Subcutaneous abdominal adipose tissue (tissue), 5 donors: ENCODE measurements at regions not wholly inside any gene's neighbourhood (a gene's known extent, or its start where the extent isn't known, plus 50 kb on each side); places are given as distances from the start of the nearest gene placed in this dataset.

ENCODE experiments used
- H3K27ac ChIP-seq: one replicate; pipeline ENCODE4 v1.7.0; 2013; ENCODE audit warnings: low read depth, mild to moderate bottlenecking, inconsistent platforms, low read length, moderate library complexity
- H3K27me3 ChIP-seq, 5 donors: one replicate each; pipeline ENCODE4 v1.7.0; 2013; ENCODE audit warnings: low read length in 5 of 5, inconsistent platforms in 1 of 5; ENCODE audit not compliant: control insufficient read depth in 5 of 5, insufficient read depth in 4 of 5
- H3K36me3 ChIP-seq, 5 donors: one replicate each; pipeline ENCODE4 v1.7.0; 2013; ENCODE audit warnings: low read length in 5 of 5; ENCODE audit not compliant: control insufficient read depth in 5 of 5, insufficient read depth in 5 of 5
- H3K4me1 ChIP-seq, 5 donors: one replicate each; pipeline ENCODE4 v1.7.0; 2013; ENCODE audit warnings: low read length in 5 of 5, mild to moderate bottlenecking in 3 of 5, moderate library complexity in 1 of 5; ENCODE audit not compliant: control insufficient read depth in 5 of 5, insufficient read depth in 5 of 5
- H3K4me3 ChIP-seq, 5 donors: one replicate each; pipeline ENCODE4 v1.7.0; 2013; ENCODE audit warnings: low read length in 5 of 5, low read depth in 1 of 5
- H3K9ac ChIP-seq, 5 donors: one replicate each; pipeline ENCODE4 v1.7.0; 2013; ENCODE audit warnings: low read length in 5 of 5, mild to moderate bottlenecking in 4 of 5, moderate library complexity in 3 of 5
- H3K9me3 ChIP-seq, 5 donors: one replicate each; pipeline ENCODE4 v1.7.0; 2013; ENCODE audit warnings: low read length in 5 of 5; ENCODE audit not compliant: control insufficient read depth in 5 of 5
- donor health status: healthy.
- donor health status: healthy.
- donor health status: healthy.
- donor health status: healthy.
- donor health status: healthy.

- Histone ChIP-seq H3K9ac (no peak overlapping the region), H3K9me3 (peaks cover 0 to 11% (median 2%) of the 10 kb centered on the region in 5 donors), H3K27ac (no peak overlapping the region), H3K36me3 (no peaks in the 10 kb centered on the region), H3K4me1 (no peaks in the 10 kb centered on the region), H3K4me3 (no peak overlapping the region), H3K27me3 (no peaks in the 10 kb centered on the region)
These were observed 534.4 kb upstream of the TLE4 start for GRCh38 chr9:79037338-79037737.

- H3K36me3 ChIP-seq: no peaks in the 10 kb centered on the region
These were observed 531.1 kb upstream of the TLE4 start for GRCh38 chr9:79040671-79041070.

GRCh38 chr9:79041266-79041665 lies 530.5 kb upstream of the TLE4 start:
- no peak overlapping the region for H3K4me3 ChIP-seq
- H3K4me1 ChIP-seq: no peaks in the 10 kb centered on the region
- H3K36me3 ChIP-seq: no peaks in the 10 kb centered on the region
- H3K9ac ChIP-seq: no peak overlapping the region
- H3K27ac ChIP-seq: no peak overlapping the region
- peaks cover 0 to 7% (median 0%) of the 10 kb centered on the region in 5 donors for H3K9me3 ChIP-seq
- H3K27me3 ChIP-seq: no peaks in the 10 kb centered on the region

More at GRCh38 chr9:79040671-79041070, 531.1 kb upstream of the TLE4 start:
- H3K27ac ChIP-seq: no peak overlapping the region
- H3K4me3 ChIP-seq: no peak overlapping the region
- H3K27me3 ChIP-seq: no peaks in the 10 kb centered on the region
- no peak overlapping the region for H3K9ac ChIP-seq
- H3K9me3 ChIP-seq: peaks cover 0 to 7% (median 0%) of the 10 kb centered on the region in 5 donors
- H3K4me1 ChIP-seq: no peaks in the 10 kb centered on the region

GRCh38 chr9:79043916-79044315 lies 527.8 kb upstream of the TLE4 start:
- no peaks in the 10 kb centered on the region for H3K27me3 ChIP-seq
- H3K9me3 ChIP-seq: no peaks in the 10 kb centered on the region
- H3K36me3 ChIP-seq: no peaks in the 10 kb centered on the region
- H3K4me3 ChIP-seq: no peak overlapping the region
- no peak overlapping the region for H3K9ac ChIP-seq
- H3K27ac ChIP-seq: no peak overlapping the region
- H3K4me1 ChIP-seq: no peaks in the 10 kb centered on the region

- Histone ChIP-seq H3K9me3 (no peaks in the 10 kb centered on the region), H3K4me3 (no peak overlapping the region), H3K4me1 (no peaks in the 10 kb centered on the region), H3K36me3 (no peaks in the 10 kb centered on the region), H3K27me3 (no peaks in the 10 kb centered on the region), H3K27ac (no peak overlapping the region), H3K9ac (no peak overlapping the region)
These were observed 525.4 kb upstream of the TLE4 start for GRCh38 chr9:79046401-79046800.

- no peaks in the 10 kb centered on the region for H3K27me3 ChIP-seq
- no peaks in the 10 kb centered on the region for H3K9me3 ChIP-seq
- no peaks in the 10 kb centered on the region for H3K36me3 ChIP-seq
- no peak overlapping the region for H3K4me3 ChIP-seq
- H3K9ac ChIP-seq: no peak overlapping the region
- H3K4me1 ChIP-seq: no peaks in the 10 kb centered on the region
- H3K27ac ChIP-seq: no peak overlapping the region
These were observed 522.4 kb upstream of the TLE4 start for GRCh38 chr9:79049371-79049770.

- Histone ChIP-seq H3K4me3 (no peak overlapping the region), H3K27ac (no peak overlapping the region), H3K36me3 (no peaks in the 10 kb centered on the region), H3K9ac (no peak overlapping the region), H3K27me3 (no peaks in the 10 kb centered on the region), H3K4me1 (no peaks in the 10 kb centered on the region), H3K9me3 (no peaks in the 10 kb centered on the region)
These were observed 518.2 kb upstream of the TLE4 start for GRCh38 chr9:79053598-79053997.

GRCh38 chr9:79054500-79054899 lies 517.3 kb upstream of the TLE4 start:
- H3K9ac ChIP-seq: no peak overlapping the region
- H3K27me3 ChIP-seq: no peaks in the 10 kb centered on the region
- H3K9me3 ChIP-seq: no peaks in the 10 kb centered on the region
- no peaks in the 10 kb centered on the region for H3K36me3 ChIP-seq
- no peak overlapping the region for H3K27ac ChIP-seq
- H3K4me3 ChIP-seq: no peak overlapping the region
- no peaks in the 10 kb centered on the region for H3K4me1 ChIP-seq

- Histone ChIP-seq H3K4me1 (no peaks in the 10 kb centered on the region), H3K27me3 (no peaks in the 10 kb centered on the region), H3K36me3 (no peaks in the 10 kb centered on the region), H3K27ac (no peak overlapping the region), H3K9ac (no peak overlapping the region), H3K9me3 (no peaks in the 10 kb centered on the region), H3K4me3 (no peak overlapping the region)
These were observed 515.7 kb upstream of the TLE4 start for GRCh38 chr9:79056041-79056440.

- H3K9ac ChIP-seq: no peak overlapping the region
- no peaks in the 10 kb centered on the region for H3K9me3 ChIP-seq
- H3K4me3 ChIP-seq: no peak overlapping the region
- no peak overlapping the region for H3K27ac ChIP-seq
- H3K4me1 ChIP-seq: no peaks in the 10 kb centered on the region
- no peaks in the 10 kb centered on the region for H3K27me3 ChIP-seq
- no peaks in the 10 kb centered on the region for H3K36me3 ChIP-seq
These were observed 514.2 kb upstream of the TLE4 start for GRCh38 chr9:79057576-79057975.

- Histone ChIP-seq H3K4me3 (no peak overlapping the region), H3K9ac (no peak overlapping the region), H3K36me3 (no peaks in the 10 kb centered on the region), H3K27me3 (no peaks in the 10 kb centered on the region), H3K9me3 (no peaks in the 10 kb centered on the region), H3K27ac (no peak overlapping the region), H3K4me1 (no peaks in the 10 kb centered on the region)
These were observed 511.0 kb upstream of the TLE4 start for GRCh38 chr9:79060766-79061165.
